GM23338 (cell line): ENCODE measurements at regions not wholly inside any gene's neighbourhood (a gene's known extent, or its start where the extent isn't known, plus 50 kb on each side); places are given as distances from the start of the nearest gene placed in this dataset.

ENCODE experiments used
- ATAC-seq: fragments of 200-7000 bp; cut with Tn5 transposase; 3 replicates; pipeline ENCODE4 v1.9.1; 2020
- DNase-seq: peaks from one replicate; pipeline ENCODE4 v3.0.0-alpha.2; 2015; ENCODE audit warnings: low spot score
- H2AFZ ChIP-seq: fragments of 200-600 bp; sonication (generic); 2 replicates; pipeline ENCODE4 v1.8.0; 2016; ENCODE audit warnings: antibody characterized with exemption, mild to moderate bottlenecking, moderate library complexity
- H3F3A ChIP-seq: fragments of 200-600 bp; sonication (generic); replicated peaks from 2 replicates; pipeline ENCODE4 v1.8.0; 2017; ENCODE audit warnings: antibody characterized with exemption, mixed run types, low read depth
- H3K27ac ChIP-seq: fragments of 200-600 bp; sonication (generic); 2 replicates; pipeline ENCODE4 v1.6.1; 2016; ENCODE audit warnings: low read depth
- H3K27me3 ChIP-seq: fragments of 200-600 bp; sonication (generic); 2 replicates; pipeline ENCODE4 v1.8.0; 2016; ENCODE audit warnings: mild to moderate bottlenecking, mixed run types, moderate library complexity; ENCODE audit not compliant: insufficient read depth
- H3K36me3 ChIP-seq: fragments of 200-600 bp; sonication (generic); 2 replicates; pipeline ENCODE4 v1.8.0; 2016; ENCODE audit warnings: mild to moderate bottlenecking; ENCODE audit not compliant: insufficient read depth
- H3K4me1 ChIP-seq: fragments of 200-600 bp; sonication (generic); 2 replicates; pipeline ENCODE4 v1.8.0; 2016; ENCODE audit warnings: mild to moderate bottlenecking, moderate library complexity; ENCODE audit not compliant: insufficient read depth
- H3K4me2 ChIP-seq: fragments of 200-600 bp; sonication (generic); 2 replicates; pipeline ENCODE4 v1.7.1; 2017; ENCODE audit warnings: mixed run types
- H3K4me3 ChIP-seq: fragments of 200-600 bp; sonication (generic); 2 replicates; pipeline ENCODE4 v1.6.1; 2016; ENCODE audit warnings: mixed run types
- H3K79me2 ChIP-seq: fragments of 200-600 bp; sonication (generic); replicated peaks from 2 replicates; pipeline ENCODE4 v1.8.0; 2017; ENCODE audit warnings: mild to moderate bottlenecking; ENCODE audit not compliant: insufficient read depth
- H3K9me2 ChIP-seq: fragments of 200-600 bp; sonication (generic); 2 replicates; pipeline ENCODE4 v1.8.0; 2017; ENCODE audit not compliant: insufficient read depth
- H4K20me1 ChIP-seq: fragments of 200-600 bp; sonication (generic); replicated peaks from 2 replicates; pipeline ENCODE4 v1.8.0; 2017; ENCODE audit warnings: mild to moderate bottlenecking; ENCODE audit not compliant: insufficient read depth
- H3K27ac Mint-ChIP-seq: 2 replicates; pipeline ENCODE4 v1.8.0; 2020; ENCODE audit warnings: inconsistent platforms, mild to moderate bottlenecking, moderate library complexity, mixed read lengths
- H3K27me3 Mint-ChIP-seq: 3 replicates; pipeline ENCODE4 v1.8.0; 2022; ENCODE audit warnings: low read depth, mild to moderate bottlenecking, moderate library complexity, mixed read lengths, inconsistent platforms; ENCODE audit not compliant: insufficient read depth, poor library complexity
- H3K36me3 Mint-ChIP-seq: 3 replicates; pipeline ENCODE4 v1.8.0; 2021; ENCODE audit warnings: low read depth, mild to moderate bottlenecking, inconsistent platforms, moderate library complexity, mixed read lengths
- H3K4me1 Mint-ChIP-seq: 3 replicates; pipeline ENCODE4 v1.8.0; 2020; ENCODE audit warnings: mild to moderate bottlenecking, inconsistent platforms, mixed read lengths
- H3K4me3 Mint-ChIP-seq: 3 replicates; pipeline ENCODE4 v1.8.0; 2021; ENCODE audit warnings: moderate library complexity, mild to moderate bottlenecking, inconsistent platforms, mixed read lengths
- H3K9me3 Mint-ChIP-seq: 3 replicates; pipeline ENCODE4 v1.8.0; 2020; ENCODE audit warnings: moderate library complexity, mild to moderate bottlenecking, inconsistent platforms, mixed read lengths
- CREB1 ChIP-seq: fragments of 250-450 bp; sonication (Bioruptor Pico); IDR thresholded peaks from 2 replicates; pipeline ENCODE4 v1.5.0; 2020; ENCODE audit warnings: low read depth, mild to moderate bottlenecking, moderate library complexity
- CTCF ChIP-seq, 2 experiments: fragments of 200-600 bp in 1 of 2; sonication (generic) in 1 of 2; conservative IDR thresholded peaks; 2 replicates each; pipeline versions ENCODE4 v1.5.1 to v1.6.1; 2016 to 2017; ENCODE audit warnings: antibody characterized with exemption in 2 of 2, low read depth in 2 of 2, mild to moderate bottlenecking in 2 of 2, moderate library complexity in 1 of 2
- ETS1 ChIP-seq: IDR thresholded peaks from 2 replicates; pipeline ENCODE4 v1.6.1; 2016; ENCODE audit warnings: antibody characterized with exemption
- EZH2 ChIP-seq: fragments of 200-600 bp; sonication (generic); IDR thresholded peaks from one replicate; pipeline ENCODE4 v1.8.0; 2017; ENCODE audit warnings: antibody characterized with exemption, mild to moderate bottlenecking, low read depth; ENCODE audit not compliant: unreplicated experiment
- EZH2phosphoT487 ChIP-seq: fragments of 200-600 bp; sonication (generic); IDR thresholded peaks from one replicate; pipeline ENCODE4 v1.8.1; 2018; ENCODE audit warnings: antibody characterized with exemption; ENCODE audit not compliant: unreplicated experiment
- JUNB ChIP-seq: IDR thresholded peaks from one replicate; pipeline ENCODE4 v1.6.1; 2016; ENCODE audit warnings: antibody characterized with exemption; ENCODE audit not compliant: unreplicated experiment
- POLR2AphosphoS5 ChIP-seq: IDR thresholded peaks from 2 replicates; pipeline ENCODE4 v1.6.1; 2016; ENCODE audit warnings: antibody characterized with exemption, low read depth
- STAT1 ChIP-seq: IDR thresholded peaks from one replicate; pipeline ENCODE4 v1.6.1; 2016; ENCODE audit warnings: antibody characterized with exemption; ENCODE audit not compliant: unreplicated experiment
- ZNF114 ChIP-seq: fragments of 250-450 bp; sonication (Bioruptor Pico); IDR thresholded peaks from 2 replicates; pipeline ENCODE4 v1.5.0; 2020; ENCODE audit warnings: mild to moderate bottlenecking, moderate library complexity
- ZNF331 ChIP-seq: fragments of 250-450 bp; sonication (Bioruptor Pico); IDR thresholded peaks from 2 replicates; pipeline ENCODE4 v1.5.0; 2020; ENCODE audit warnings: low read depth, mild to moderate bottlenecking, moderate library complexity

GRCh38 chr13:32849369-32849768, 166.9 kb upstream of the KL start:
- H3K4me1 Mint-ChIP-seq: peaks cover 35% of the 10 kb centered on the region
- H3K27ac ChIP-seq: no peak overlapping the region
- TF ChIP-seq STAT1 (no peak), EZH2phosphoT487 (no peak), ZNF114 (no peak), CTCF (conservative IDR thresholded peaks at IDR 0.05; ENCODE audit: low read depth in 2 of 2) (no peak), ETS1 (no peak), JUNB (no peak), POLR2AphosphoS5 (no peak), CREB1 (CRISPR knock-in tag) (no peak), EZH2 (no peak)
- no peaks in the 10 kb centered on the region for H3F3A ChIP-seq
- peaks cover 5% of the 10 kb centered on the region; the same call in 2 of the 3 replicates for H3K9me3 Mint-ChIP-seq
- H3K4me3 ChIP-seq: no peak overlapping the region
- no peaks in the 10 kb centered on the region for H3K27me3 ChIP-seq
- peaks cover 17% of the 10 kb centered on the region for H3K4me1 ChIP-seq
- H3K4me3 Mint-ChIP-seq: no peak overlapping the region
- H3K36me3 Mint-ChIP-seq: no peaks in the 10 kb centered on the region
- no peaks in the 10 kb centered on the region for H3K79me2 ChIP-seq
- no peaks in the 10 kb centered on the region for H3K36me3 ChIP-seq
- H3K9me2 ChIP-seq: no peaks in the 10 kb centered on the region
- no peak overlapping the region for H2AFZ ChIP-seq
- H3K27me3 Mint-ChIP-seq: peaks cover 4% of the 10 kb centered on the region
- H3K4me2 ChIP-seq: no peak overlapping the region
- ATAC-seq (no peak), DNase-seq (no peak)
- H3K27ac Mint-ChIP-seq: no peak overlapping the region
- no peaks in the 10 kb centered on the region for H4K20me1 ChIP-seq

- Histone ChIP-seq H3K4me3 (no peak overlapping the region), H3K4me2 (no peak overlapping the region), H2AFZ (no peak overlapping the region), H3K9me2 (no peaks in the 10 kb centered on the region), H3K79me2 (no peaks in the 10 kb centered on the region), H3K27ac (no peak overlapping the region), H3K36me3 (no peaks in the 10 kb centered on the region), H3K4me1 (peaks cover 17% of the 10 kb centered on the region), H3F3A (no peaks in the 10 kb centered on the region), H4K20me1 (no peaks in the 10 kb centered on the region), H3K27me3 (no peaks in the 10 kb centered on the region)
- Mint-ChIP-seq H3K4me1 (peaks cover 35% of the 10 kb centered on the region), H3K36me3 (no peaks in the 10 kb centered on the region), H3K4me3 (no peak overlapping the region), H3K27ac (no peak overlapping the region), H3K9me3 (peaks cover 5% of the 10 kb centered on the region; the same call in 2 of the 3 replicates), H3K27me3 (no peaks in the 10 kb centered on the region)
- ATAC-seq (no peak), DNase-seq (no peak)
- TF ChIP-seq ZNF331 (CRISPR knock-in tag) (no peak), EZH2phosphoT487 (no peak), EZH2 (no peak), CTCF (conservative IDR thresholded peaks at IDR 0.05; ENCODE audit: low read depth in 2 of 2) (no peak), STAT1 (no peak), ZNF114 (no peak), JUNB (no peak)
Observed at GRCh38 chr13:32850316-32851052, 165.7 kb upstream of the KL start.
